Glutamatergic neuron (in vitro differentiated cells): ENCODE measurements at regions not wholly inside any gene's neighbourhood (a gene's known extent, or its start where the extent isn't known, plus 50 kb on each side); places are given as distances from the start of the nearest gene placed in this dataset.

ENCODE experiments used
- DNase-seq: peaks from one replicate; pipeline ENCODE4 v3.0.0; 2022
- H3K27ac Mint-ChIP-seq: one replicate; pipeline ENCODE4 v1.8.0; 2020; ENCODE audit warnings: mild to moderate bottlenecking, mixed read lengths, inconsistent platforms; ENCODE audit not compliant: unreplicated experiment
- H3K27me3 Mint-ChIP-seq: one replicate; pipeline ENCODE4 v1.8.0; 2020; ENCODE audit warnings: mild to moderate bottlenecking, moderate library complexity, mixed read lengths, inconsistent platforms; ENCODE audit not compliant: unreplicated experiment
- H3K36me3 Mint-ChIP-seq: one replicate; pipeline ENCODE4 v1.8.0; 2020; ENCODE audit warnings: mild to moderate bottlenecking, mixed read lengths, inconsistent platforms; ENCODE audit not compliant: unreplicated experiment
- H3K4me1 Mint-ChIP-seq: one replicate; pipeline ENCODE4 v1.8.0; 2020; ENCODE audit warnings: mild to moderate bottlenecking, low read depth, mixed read lengths, inconsistent platforms; ENCODE audit not compliant: unreplicated experiment
- H3K4me3 Mint-ChIP-seq: one replicate; pipeline ENCODE4 v1.8.0; 2020; ENCODE audit warnings: mild to moderate bottlenecking, mixed read lengths, inconsistent platforms; ENCODE audit not compliant: unreplicated experiment
- H3K9me3 Mint-ChIP-seq: one replicate; pipeline ENCODE4 v1.8.0; 2020; ENCODE audit warnings: mild to moderate bottlenecking, moderate library complexity, mixed read lengths, inconsistent platforms; ENCODE audit not compliant: unreplicated experiment
- TF ChIP-seq, protein P1 (sequence below): fragments of 200-600 bp; sonication (generic); IDR thresholded peaks from one replicate; pipeline ENCODE4 v1.5.0; 2021; ENCODE audit not compliant: partially characterized antibody, unreplicated experiment

GRCh38 chr5:112472614-112473013 lies 53.5 kb upstream of the EPB41L4A start:
- TF ChIP-seq, protein P1, sequence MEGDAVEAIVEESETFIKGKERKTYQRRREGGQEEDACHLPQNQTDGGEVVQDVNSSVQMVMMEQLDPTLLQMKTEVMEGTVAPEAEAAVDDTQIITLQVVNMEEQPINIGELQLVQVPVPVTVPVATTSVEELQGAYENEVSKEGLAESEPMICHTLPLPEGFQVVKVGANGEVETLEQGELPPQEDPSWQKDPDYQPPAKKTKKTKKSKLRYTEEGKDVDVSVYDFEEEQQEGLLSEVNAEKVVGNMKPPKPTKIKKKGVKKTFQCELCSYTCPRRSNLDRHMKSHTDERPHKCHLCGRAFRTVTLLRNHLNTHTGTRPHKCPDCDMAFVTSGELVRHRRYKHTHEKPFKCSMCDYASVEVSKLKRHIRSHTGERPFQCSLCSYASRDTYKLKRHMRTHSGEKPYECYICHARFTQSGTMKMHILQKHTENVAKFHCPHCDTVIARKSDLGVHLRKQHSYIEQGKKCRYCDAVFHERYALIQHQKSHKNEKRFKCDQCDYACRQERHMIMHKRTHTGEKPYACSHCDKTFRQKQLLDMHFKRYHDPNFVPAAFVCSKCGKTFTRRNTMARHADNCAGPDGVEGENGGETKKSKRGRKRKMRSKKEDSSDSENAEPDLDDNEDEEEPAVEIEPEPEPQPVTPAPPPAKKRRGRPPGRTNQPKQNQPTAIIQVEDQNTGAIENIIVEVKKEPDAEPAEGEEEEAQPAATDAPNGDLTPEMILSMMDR = no peak
- H3K36me3 Mint-ChIP-seq = no peaks in the 10 kb centered on the region
- peaks cover 2% of the 10 kb centered on the region for H3K9me3 Mint-ChIP-seq
- H3K4me3 Mint-ChIP-seq = no peak overlapping the region
- peaks cover 18% of the 10 kb centered on the region for H3K4me1 Mint-ChIP-seq
- no peak for DNase-seq
- no peak overlapping the region for H3K27ac Mint-ChIP-seq
- peaks cover 2% of the 10 kb centered on the region for H3K27me3 Mint-ChIP-seq

- Mint-ChIP-seq H3K4me1 (peaks cover 16% of the 10 kb centered on the region), H3K36me3 (no peaks in the 10 kb centered on the region), H3K9me3 (peaks cover 3% of the 10 kb centered on the region), H3K4me3 (no peak overlapping the region), H3K27ac (no peak overlapping the region), H3K27me3 (peaks cover 2% of the 10 kb centered on the region)
- TF ChIP-seq, protein P1 = no peak
- no peak for DNase-seq
Observed at GRCh38 chr5:112473989-112474388, 54.9 kb upstream of the EPB41L4A start.

DNA sequence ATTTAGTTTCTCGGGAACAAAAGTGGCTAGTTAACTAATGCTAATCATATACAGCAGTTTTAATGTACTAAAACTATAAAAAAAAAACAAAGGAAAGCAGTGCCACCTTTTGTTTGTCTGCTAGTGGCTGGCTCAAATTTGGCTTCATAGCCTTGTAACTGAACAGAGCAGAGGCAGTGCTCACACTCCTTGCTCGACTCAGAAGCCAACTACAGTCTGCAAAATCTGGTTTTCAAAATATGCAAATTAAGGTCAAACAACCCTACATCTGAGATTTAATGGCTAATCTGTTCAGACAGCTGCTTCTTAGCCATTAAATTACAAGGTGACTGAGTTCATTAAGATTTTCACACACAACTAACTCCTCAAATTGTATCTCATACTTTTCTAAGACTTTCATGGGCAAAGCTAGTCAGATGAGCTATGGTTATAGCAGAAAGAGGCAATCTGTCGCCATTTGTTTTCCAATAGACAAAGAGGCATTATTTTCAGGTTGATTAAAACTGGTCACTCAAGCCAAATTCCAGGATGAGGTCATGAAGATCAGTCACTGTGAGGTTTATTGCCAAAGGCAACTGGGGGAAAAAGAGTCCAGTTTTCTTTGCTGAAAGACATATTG lies 56.8 kb upstream of the EPB41L4A start:
- Mint-ChIP-seq H3K4me3 (no peak overlapping the region), H3K9me3 (peaks cover 1% of the 10 kb centered on the region), H3K36me3 (no peaks in the 10 kb centered on the region), H3K27me3 (no peaks in the 10 kb centered on the region), H3K4me1 (peaks cover 7% of the 10 kb centered on the region), H3K27ac (peak overlapping the region; percentile 80)
- TF ChIP-seq, protein P1 = no peak
- DNase-seq = no peak

DNA sequence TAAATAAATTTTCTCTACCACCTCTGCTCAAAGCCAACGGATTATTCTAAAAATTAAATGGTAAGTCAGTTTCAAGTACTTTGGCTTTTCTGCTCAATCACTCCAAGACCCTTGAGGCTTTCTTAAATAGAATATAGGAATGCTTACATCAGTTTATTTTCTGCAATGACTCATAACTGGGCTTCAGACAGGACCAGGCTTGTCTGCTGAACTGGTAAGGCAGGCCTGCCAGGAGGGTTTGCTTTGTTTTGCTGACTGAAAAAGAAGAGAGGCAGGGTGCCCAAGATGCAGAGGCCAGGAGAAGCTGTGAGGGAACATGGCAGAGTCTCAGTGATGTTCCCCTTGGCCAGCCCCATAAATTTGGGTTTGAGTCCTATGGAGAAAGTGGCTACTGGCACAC lies 60.3 kb upstream of the EPB41L4A start:
- DNase-seq = no peak
- H3K9me3 Mint-ChIP-seq = peaks cover 1% of the 10 kb centered on the region
- peaks cover 3% of the 10 kb centered on the region for H3K4me1 Mint-ChIP-seq
- TF ChIP-seq, protein P1 = no peak
- no peak overlapping the region for H3K27ac Mint-ChIP-seq
- peaks cover 2% of the 10 kb centered on the region for H3K36me3 Mint-ChIP-seq
- H3K4me3 Mint-ChIP-seq = no peak overlapping the region
- H3K27me3 Mint-ChIP-seq = no peaks in the 10 kb centered on the region

GRCh38 chr5:112480501-112480900 lies 61.4 kb upstream of the EPB41L4A start:
- Mint-ChIP-seq H3K36me3 (peaks cover 5% of the 10 kb centered on the region), H3K9me3 (peaks cover 3% of the 10 kb centered on the region), H3K4me3 (no peak overlapping the region), H3K27ac (no peak overlapping the region), H3K4me1 (peaks cover 3% of the 10 kb centered on the region), H3K27me3 (no peaks in the 10 kb centered on the region)
- no peak for DNase-seq
- TF ChIP-seq, protein P1 = no peak
